GM19324 (cell line): ENCODE measurements at regions not wholly inside any gene's neighbourhood (a gene's known extent, or its start where the extent isn't known, plus 50 kb on each side); places are given as distances from the start of the nearest gene placed in this dataset.
"Not testable (repeated sequence)": the region's sequence is repeated elsewhere in the genome, so short reads cannot be mapped to it uniquely, and the experiment has no call there.

Experiments used
- ATAC-seq: cut with Tn5 transposase; IDR thresholded peaks from one replicate; pipeline ENCODE4 v1.9.1; 2021; ENCODE audit warnings: mild to moderate bottlenecking, moderate library complexity; ENCODE audit not compliant: unreplicated experiment, low FRiP score

- no peak for ATAC-seq
Observed at GRCh38 chr18:11391661-11392060, 217.7 kb upstream of the SLC35G4 start.

- ATAC-seq, result no peak
Observed at GRCh38 chr18:11388755-11389680, 220.4 kb upstream of the SLC35G4 start.

GRCh38 chr18:11387880-11388279, 221.5 kb upstream of the SLC35G4 start:
- ATAC-seq, result no peak

- no peak for ATAC-seq
Observed at GRCh38 chr18:11383381-11383780, 226.0 kb upstream of the SLC35G4 start.

- ATAC-seq, result no peak
Observed at GRCh38 chr18:11380968-11381367, 228.4 kb upstream of the SLC35G4 start.

- no peak for ATAC-seq
Observed at GRCh38 chr18:11379660-11380059, 229.7 kb upstream of the SLC35G4 start.

GRCh38 chr18:11377766-11378540, 228.6 kb upstream of the PIEZO2 start:
- ATAC-seq, result no peak

- ATAC-seq, result no peak
Observed at GRCh38 chr18:11372163-11372562, 222.8 kb upstream of the PIEZO2 start.

- ATAC-seq, result no peak
Observed at GRCh38 chr18:11369556-11369955, 220.2 kb upstream of the PIEZO2 start.

GRCh38 chr18:11368020-11368419, 218.7 kb upstream of the PIEZO2 start:
- no peak for ATAC-seq

GRCh38 chr18:11367351-11367750, 218.0 kb upstream of the PIEZO2 start:
- no peak for ATAC-seq

GRCh38 chr18:11366410-11366809, 217.0 kb upstream of the PIEZO2 start:
- ATAC-seq, result no peak

GRCh38 chr18:11362856-11363255, 213.5 kb upstream of the PIEZO2 start:
- no peak for ATAC-seq

GRCh38 chr18:11361862-11362261, 212.5 kb upstream of the PIEZO2 start:
- ATAC-seq, result not testable (repeated sequence)

- ATAC-seq, result no peak
Observed at GRCh38 chr18:11357678-11358077, 208.3 kb upstream of the PIEZO2 start.

- not testable (repeated sequence) for ATAC-seq
Observed at GRCh38 chr18:11344576-11344975, 195.2 kb upstream of the PIEZO2 start.

GRCh38 chr18:11343096-11343495, 193.7 kb upstream of the PIEZO2 start:
- ATAC-seq, result no peak

- not testable (repeated sequence) for ATAC-seq
Observed at GRCh38 chr18:11342115-11342514, 192.7 kb upstream of the PIEZO2 start.

- ATAC-seq, result no peak
Observed at GRCh38 chr18:11339188-11339775, 189.9 kb upstream of the PIEZO2 start.

- no peak for ATAC-seq
Observed at GRCh38 chr18:11336241-11336640, 186.9 kb upstream of the PIEZO2 start.

GRCh38 chr18:11327391-11328009, 178.1 kb upstream of the PIEZO2 start:
- ATAC-seq, result no peak
